ENCODE measurements at regions not wholly inside any gene's neighbourhood (a gene's known extent, or its start where the extent isn't known, plus 50 kb on each side); places are given as distances from the start of the nearest gene placed in this dataset.
"Not testable (repeated sequence)": the region's sequence is repeated elsewhere in the genome, so short reads cannot be mapped to it uniquely, and the experiment has no call there.

- H3K36me3 ChIP-seq (ENCODE audit: control insufficient read depth in 2 of 2, insufficient read depth in 2 of 2, low read length in 1 of 2); FAIRE-seq; H3K9me3 ChIP-seq (replicated peaks; ENCODE audit: control insufficient read depth, insufficient read depth, low read length); DNase-seq (ENCODE audit: low read depth, low spot score); H3K4me3 ChIP-seq; H3K9ac ChIP-seq (ENCODE audit: control insufficient read depth, insufficient read depth, low read length); POLR2A ChIA-PET; H4K20me1 ChIP-seq (ENCODE audit: control insufficient read depth, insufficient read depth); H3K27me3 ChIP-seq (replicated peaks in 1 of 2; ENCODE audit: control insufficient read depth in 2 of 2, insufficient read depth in 2 of 2, low read length in 1 of 2); H3K27ac ChIP-seq (ENCODE audit: control insufficient read depth, insufficient read depth); H3K79me2 ChIP-seq (ENCODE audit: control insufficient read depth, insufficient read depth, low read length); BruUV-seq (replicated peaks); H3K4me1 ChIP-seq (ENCODE audit: control insufficient read depth, insufficient read depth, low read length): not testable (repeated sequence)
- intact Hi-C loops (cut with micrococcal nuclease; ENCODE audit: unreplicated experiment): loop anchor here (2.0 to 5.0 kb wide), 3 partner anchors 110 to 485 kb away; no protein-coding TSS in a partner anchor
- RAD21 ChIA-PET (ENCODE audit: unreplicated experiment): interaction anchor here (0.6 to 1.5 kb wide), 5 partner anchors 12 to 126 kb away, joined by 3 to 4 read pairs (median 3); no protein-coding TSS in a partner anchor
- TF ChIP-seq RAD21 (IDR thresholded peaks at IDR 0.05; ENCODE audit: insufficient read depth, low read depth, low read length): peak; percentile 43; the same call in 1 of the 2 replicates
- TF ChIP-seq SMARCA5 (IDR thresholded peaks at IDR 0.05): 0 out of 2 replicates have a peak, but pooled peaks have one; percentile 36
- peak; percentile 51 to 56 (median 56); a peak in 5 of 6 replicates for TF ChIP-seq CTCF (IDR thresholded peaks at IDR 0.05 in 2 of 3, conservative IDR thresholded peaks at IDR 0.05 in 1 of 3; ENCODE audit: control insufficient read depth in 2 of 3, extremely low read depth in 1 of 3, insufficient read depth in 1 of 3, low read depth in 3 of 3, low read length in 3 of 3)
- peak; percentile 49; the same call in 1 of the 2 replicates for TF ChIP-seq GATAD2B (conservative IDR thresholded peaks at IDR 0.05; ENCODE audit: low read depth)
- TF ChIP-seq YY1 (IDR thresholded peaks at IDR 0.05; ENCODE audit: low read depth, low read length): 0 out of 2 replicates have a peak, but pooled peaks have one; percentile 36
- peak; percentile 47; the same call in 1 of the 2 replicates for TF ChIP-seq SMC3 (IDR thresholded peaks at IDR 0.05; ENCODE audit: borderline replicate concordance, low read length)
- 0 out of 2 replicates have a peak, but pooled peaks have one; percentile 35 for TF ChIP-seq NR2F1 (conservative IDR thresholded peaks at IDR 0.05)
- CTCF ChIA-PET: interaction anchor here (0.7 to 1.4 kb wide), 10 partner anchors 8 to 1626 kb away, joined by 3 to 7 read pairs (median 3); no protein-coding TSS in a partner anchor
- Histone ChIP-seq H2AFZ (ENCODE audit: control insufficient read depth, low read depth, low read length) (peak overlapping the region; percentile 74; the same call in 1 of the 2 replicates), H3K4me2 (ENCODE audit: control insufficient read depth, insufficient read depth) (peak overlapping the region; percentile 82)
- ATAC-seq: peak; percentile 66
- in situ Hi-C loops (cut with MboI): loop anchor here (10.0 kb wide), 2 partner anchors 123 to 493 kb away; partner anchors contain the start of gene SLC2A9
- 6% methylated on average over 45 of the region's 81 CpGs for WGBS (ENCODE audit: insufficient coverage, insufficient replicate concordance, low lambda C conversion rate, missing lambda C conversion rate)
- SMC1A ChIA-PET (ENCODE audit: uncharacterized antibody, unreplicated experiment): interaction anchor here (1.8 kb wide), 1 partner anchor 71 kb away, joined by 6 read pairs; no protein-coding TSS in a partner anchor
Observed at GRCh38 chr4:9532134-9532862, 88.1 kb downstream of the DEFB131A start.

GRCh38 chr4:9532863-9533192, 88.6 kb downstream of the DEFB131A start:
- CTCF ChIA-PET: interaction anchor here (1.0 to 1.4 kb wide), 5 partner anchors 12 to 341 kb away, joined by 3 to 4 read pairs (median 3); no protein-coding TSS in a partner anchor
- intact Hi-C loops (cut with micrococcal nuclease; ENCODE audit: unreplicated experiment): loop anchor here (2.0 to 5.0 kb wide), 3 partner anchors 109 to 484 kb away; no protein-coding TSS in a partner anchor
- RAD21 ChIA-PET (ENCODE audit: unreplicated experiment): interaction anchor here (1.1 kb wide), 1 partner anchor 37 kb away, joined by 3 read pairs; no protein-coding TSS in a partner anchor
- POLR2A ChIA-PET; H3K27ac ChIP-seq (ENCODE audit: control insufficient read depth, insufficient read depth); H3K79me2 ChIP-seq (ENCODE audit: control insufficient read depth, insufficient read depth, low read length); H3K9me3 ChIP-seq (replicated peaks; ENCODE audit: control insufficient read depth, insufficient read depth, low read length); H4K20me1 ChIP-seq (ENCODE audit: control insufficient read depth, insufficient read depth); DNase-seq (ENCODE audit: low read depth, low spot score); H3K4me2 ChIP-seq (ENCODE audit: control insufficient read depth, insufficient read depth); H3K4me3 ChIP-seq; H3K9ac ChIP-seq (ENCODE audit: control insufficient read depth, insufficient read depth, low read length); ATAC-seq; H3K4me1 ChIP-seq (ENCODE audit: control insufficient read depth, insufficient read depth, low read length); BruUV-seq (replicated peaks); H2AFZ ChIP-seq (ENCODE audit: control insufficient read depth, low read depth, low read length); FAIRE-seq; H3K27me3 ChIP-seq (replicated peaks in 1 of 2; ENCODE audit: control insufficient read depth in 2 of 2, insufficient read depth in 2 of 2, low read length in 1 of 2); H3K36me3 ChIP-seq (ENCODE audit: control insufficient read depth in 2 of 2, insufficient read depth in 2 of 2, low read length in 1 of 2): not testable (repeated sequence)
- WGBS (ENCODE audit: insufficient coverage, insufficient replicate concordance, low lambda C conversion rate, missing lambda C conversion rate): 33% methylated on average over 10 of the region's 15 CpGs
- in situ Hi-C loops (cut with MboI): loop anchor here (10.0 kb wide), 2 partner anchors 122 to 492 kb away; partner anchors contain the start of gene SLC2A9
- SMC1A ChIA-PET (ENCODE audit: uncharacterized antibody, unreplicated experiment): interaction anchor here (1.8 kb wide), 1 partner anchor 70 kb away, joined by 6 read pairs; no protein-coding TSS in a partner anchor
